Ishikawa (cell line): ENCODE measurements at regions not wholly inside any gene's neighbourhood (a gene's known extent, or its start where the extent isn't known, plus 50 kb on each side); places are given as distances from the start of the nearest gene placed in this dataset.

Source experiments
- CEBPB ChIP-seq: IDR thresholded peaks from 2 replicates; pipeline ENCODE4 v1.6.1; 2012
- CREB1 ChIP-seq: IDR thresholded peaks from 2 replicates; pipeline ENCODE4 v1.6.1; 2012; ENCODE audit warnings: low read depth
- EGR1 ChIP-seq: IDR thresholded peaks from 2 replicates; pipeline ENCODE4 v1.6.1; 2012
- EP300 ChIP-seq: IDR thresholded peaks from 2 replicates; pipeline ENCODE4 v1.6.1; 2012; ENCODE audit warnings: borderline replicate concordance
- FOXM1 ChIP-seq: IDR thresholded peaks from 2 replicates; pipeline ENCODE4 v1.6.1; 2012; ENCODE audit warnings: low read depth, borderline replicate concordance
- NFIC ChIP-seq: IDR thresholded peaks from 2 replicates; pipeline ENCODE4 v1.6.1; 2012
- RAD21 ChIP-seq: IDR thresholded peaks from 2 replicates; pipeline ENCODE4 v1.6.1; 2012; ENCODE audit warnings: low read depth
- REST ChIP-seq: IDR thresholded peaks from 2 replicates; pipeline ENCODE4 v1.6.1; 2012; ENCODE audit warnings: low read depth, mild to moderate bottlenecking
- TAF1 ChIP-seq: IDR thresholded peaks from 2 replicates; pipeline ENCODE4 v1.6.1; 2012; ENCODE audit warnings: low read depth, mild to moderate bottlenecking
- TCF12 ChIP-seq: IDR thresholded peaks from 2 replicates; pipeline ENCODE4 v1.6.1; 2012; ENCODE audit warnings: low read depth
- TEAD4 ChIP-seq: IDR thresholded peaks from 2 replicates; pipeline ENCODE4 v1.6.1; 2012
- YY1 ChIP-seq: IDR thresholded peaks from 2 replicates; pipeline ENCODE4 v1.6.1; 2012; ENCODE audit warnings: low read depth
- ZBTB7A ChIP-seq: IDR thresholded peaks from 2 replicates; pipeline ENCODE4 v1.6.1; 2012; ENCODE audit warnings: low read depth
- TF ChIP-seq, protein P1 (sequence below): IDR thresholded peaks from 2 replicates; pipeline ENCODE4 v1.6.1; 2012
- TF ChIP-seq, protein P2 (sequence below): IDR thresholded peaks from 2 replicates; pipeline ENCODE4 v1.6.1; 2012

DNA sequence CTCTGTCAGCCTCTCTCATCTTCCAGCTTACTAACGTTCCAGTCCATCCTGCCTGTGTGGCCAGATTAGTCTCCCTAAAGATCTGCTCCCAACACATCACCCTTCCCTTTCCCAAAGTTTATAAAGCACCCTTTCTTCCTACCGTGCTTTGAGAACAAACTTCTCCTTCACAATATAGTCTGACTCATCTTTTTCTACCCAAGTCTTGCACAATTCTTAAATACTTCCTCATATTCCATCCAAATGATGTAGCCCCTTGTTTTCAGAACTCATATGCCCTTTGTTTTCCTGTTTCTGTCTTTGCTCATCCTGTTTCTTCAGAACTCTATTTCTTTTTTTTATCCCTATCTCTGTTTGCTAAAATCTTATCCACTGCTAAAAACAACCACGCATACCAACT lies 326.8 kb downstream of the MFSD1 start:
- TF ChIP-seq ZBTB7A (no peak), NFIC (no peak), CEBPB (no peak), RAD21 (no peak), TEAD4 (no peak), YY1 (no peak), FOXM1 (no peak), EP300 (no peak), TAF1 (no peak), EGR1 (no peak), TCF12 (no peak), REST (no peak), CREB1 (no peak)
- TF ChIP-seq, protein P1, sequence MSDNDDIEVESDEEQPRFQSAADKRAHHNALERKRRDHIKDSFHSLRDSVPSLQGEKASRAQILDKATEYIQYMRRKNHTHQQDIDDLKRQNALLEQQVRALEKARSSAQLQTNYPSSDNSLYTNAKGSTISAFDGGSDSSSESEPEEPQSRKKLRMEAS, result no peak
- TF ChIP-seq, protein P2, sequence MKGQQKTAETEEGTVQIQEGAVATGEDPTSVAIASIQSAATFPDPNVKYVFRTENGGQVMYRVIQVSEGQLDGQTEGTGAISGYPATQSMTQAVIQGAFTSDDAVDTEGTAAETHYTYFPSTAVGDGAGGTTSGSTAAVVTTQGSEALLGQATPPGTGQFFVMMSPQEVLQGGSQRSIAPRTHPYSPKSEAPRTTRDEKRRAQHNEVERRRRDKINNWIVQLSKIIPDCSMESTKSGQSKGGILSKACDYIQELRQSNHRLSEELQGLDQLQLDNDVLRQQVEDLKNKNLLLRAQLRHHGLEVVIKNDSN, result no peak

- no peak for TF ChIP-seq EGR1
- TF ChIP-seq RAD21, result peak; percentile 44; the same call in 1 of the 2 replicates
These were observed 328.3 kb downstream of the MFSD1 start for GRCh38 chr3:159130108-159130507.

DNA sequence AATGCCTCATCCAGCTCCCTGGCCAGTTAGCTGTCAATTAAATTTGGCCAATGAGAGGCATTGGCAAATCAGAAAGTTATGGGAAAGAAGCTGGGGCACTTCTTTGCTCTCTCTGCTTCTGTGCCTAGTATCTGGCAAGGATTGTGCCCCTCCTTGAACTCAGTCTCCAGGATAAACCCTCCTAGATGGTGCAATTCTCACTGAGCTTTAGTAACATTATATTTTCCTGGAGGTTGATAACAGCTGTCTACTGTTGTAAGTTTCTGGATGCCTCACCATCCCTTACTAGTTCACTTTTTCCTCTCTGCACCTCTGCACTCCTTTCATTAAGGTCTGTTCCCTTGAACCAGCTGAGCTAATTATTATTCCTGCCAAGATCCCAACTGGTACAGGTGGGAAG lies 329.5 kb downstream of the MFSD1 start:
- no peak for TF ChIP-seq TAF1
- no peak for TF ChIP-seq FOXM1
- no peak for TF ChIP-seq TEAD4
- TF ChIP-seq RAD21, result no peak

GRCh38 chr3:159137949-159138348 lies 336.1 kb downstream of the MFSD1 start:
- no peak for TF ChIP-seq REST
- TF ChIP-seq, protein P1, result no peak
- TF ChIP-seq YY1, result no peak
- TF ChIP-seq CREB1, result no peak
- no peak for TF ChIP-seq EGR1

- TF ChIP-seq TEAD4 (no peak), NFIC (0 out of 2 replicates have a peak, but pooled peaks have one; percentile 7), TCF12 (no peak), REST (no peak), FOXM1 (no peak), EGR1 (no peak)
- TF ChIP-seq, protein P2, result no peak
These were observed 337.5 kb downstream of the MFSD1 start for GRCh38 chr3:159139326-159139725.

- TF ChIP-seq EP300, result no peak
- TF ChIP-seq YY1, result no peak
- TF ChIP-seq RAD21, result no peak
- no peak for TF ChIP-seq CREB1
- TF ChIP-seq TEAD4, result no peak
- TF ChIP-seq TCF12, result no peak
- TF ChIP-seq REST, result no peak
- TF ChIP-seq, protein P2, result no peak
- no peak for TF ChIP-seq EGR1
- TF ChIP-seq, protein P1, result no peak
- no peak for TF ChIP-seq TAF1
- no peak for TF ChIP-seq FOXM1
- no peak for TF ChIP-seq ZBTB7A
- TF ChIP-seq NFIC, result no peak
- no peak for TF ChIP-seq CEBPB
These were observed 342.6 kb downstream of the MFSD1 start for GRCh38 chr3:159144472-159144871.
